ENCODE measurements at regions not wholly inside any gene's neighbourhood (a gene's known extent, or its start where the extent isn't known, plus 50 kb on each side); places are given as distances from the start of the nearest gene placed in this dataset.
"Not testable (repeated sequence)": the region's sequence is repeated elsewhere in the genome, so short reads cannot be mapped to it uniquely, and the experiment has no call there.

DNA sequence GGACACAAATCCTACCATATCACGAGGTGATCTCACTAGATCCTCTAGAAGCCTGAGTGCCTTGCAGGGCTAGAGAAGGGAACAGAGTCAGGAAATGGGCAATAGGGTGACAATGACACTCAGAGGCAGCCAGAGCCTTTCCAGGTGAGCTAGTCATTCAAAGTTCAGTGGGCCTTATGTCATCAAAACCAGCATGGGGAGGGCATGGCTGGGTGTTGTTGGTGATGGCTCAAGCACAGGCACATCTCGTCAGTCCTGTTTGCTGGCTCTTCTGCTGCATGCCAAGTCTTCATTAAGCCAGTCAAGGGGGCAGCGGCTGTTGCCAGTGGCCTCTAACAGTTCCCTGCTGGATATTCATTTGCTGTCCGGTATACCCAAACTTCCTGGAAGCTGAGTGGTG lies 99.6 kb upstream of the USP24 start:
- H3K27me3 Mint-ChIP-seq (ENCODE audit: low read depth) = peaks cover 5% of the 10 kb centered on the region
- no peak for ATAC-seq
- no peaks in the 10 kb centered on the region for H3K36me3 Mint-ChIP-seq (ENCODE audit: insufficient read depth)
- peaks cover 2% of the 10 kb centered on the region for H3K4me1 Mint-ChIP-seq (ENCODE audit: low read depth)
- no peak overlapping the region for H3K4me3 Mint-ChIP-seq
- no peak for DNase-seq
- H3K9me3 Mint-ChIP-seq = no peaks in the 10 kb centered on the region

DNA sequence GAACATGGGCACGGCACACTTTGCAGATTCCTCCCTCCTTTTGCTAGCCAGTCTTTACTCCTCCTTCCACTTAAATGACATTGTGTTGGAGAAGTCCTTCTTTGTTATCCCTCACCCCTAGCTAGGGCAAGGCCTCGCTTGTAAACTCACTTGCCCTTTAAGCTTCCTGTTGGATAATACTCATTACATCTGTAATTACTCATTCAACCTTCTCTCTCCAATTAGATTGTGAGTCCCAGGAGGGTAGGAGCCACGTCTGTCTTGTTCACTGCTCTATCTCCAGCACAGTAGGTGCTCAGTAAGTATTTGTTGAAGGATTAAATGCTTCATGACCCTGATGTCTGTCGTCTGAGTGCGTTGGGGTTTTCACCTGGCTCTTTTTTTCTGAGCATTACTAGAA lies 98.7 kb upstream of the USP24 start:
- H3K27me3 Mint-ChIP-seq (ENCODE audit: low read depth) = peaks cover 4% of the 10 kb centered on the region
- peaks cover 2% of the 10 kb centered on the region for H3K4me1 Mint-ChIP-seq (ENCODE audit: low read depth)
- DNase-seq (no peak), ATAC-seq (no peak)
- H3K4me3 Mint-ChIP-seq = no peak overlapping the region
- no peaks in the 10 kb centered on the region for H3K36me3 Mint-ChIP-seq (ENCODE audit: insufficient read depth)
- H3K9me3 Mint-ChIP-seq = no peaks in the 10 kb centered on the region

DNA sequence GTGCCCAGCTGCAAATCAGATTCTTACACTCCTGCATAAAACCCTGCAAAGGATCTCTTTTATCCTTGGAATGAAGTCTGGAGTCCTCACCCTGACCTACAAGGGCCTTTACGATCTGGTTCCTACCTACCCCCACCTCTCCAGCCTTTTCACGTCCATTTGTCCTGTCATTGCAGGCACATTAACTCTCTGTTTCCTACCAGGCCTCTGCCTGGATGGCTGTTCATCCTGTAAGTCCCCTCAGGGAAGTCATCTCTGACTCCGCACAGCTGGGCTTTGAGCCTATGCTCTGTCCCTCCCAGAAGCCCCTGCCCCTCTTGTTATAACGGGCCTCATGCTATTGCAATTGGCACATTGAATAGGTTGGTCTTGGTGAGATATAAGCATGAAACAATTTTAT lies 96.8 kb upstream of the USP24 start:
- no peaks in the 10 kb centered on the region for H3K36me3 Mint-ChIP-seq (ENCODE audit: insufficient read depth)
- DNase-seq (no peak), ATAC-seq (no peak)
- H3K4me3 Mint-ChIP-seq = no peak overlapping the region
- H3K4me1 Mint-ChIP-seq (ENCODE audit: low read depth) = peaks cover 1% of the 10 kb centered on the region
- H3K27me3 Mint-ChIP-seq (ENCODE audit: low read depth) = peaks cover 3% of the 10 kb centered on the region
- H3K9me3 Mint-ChIP-seq = no peaks in the 10 kb centered on the region

DNA sequence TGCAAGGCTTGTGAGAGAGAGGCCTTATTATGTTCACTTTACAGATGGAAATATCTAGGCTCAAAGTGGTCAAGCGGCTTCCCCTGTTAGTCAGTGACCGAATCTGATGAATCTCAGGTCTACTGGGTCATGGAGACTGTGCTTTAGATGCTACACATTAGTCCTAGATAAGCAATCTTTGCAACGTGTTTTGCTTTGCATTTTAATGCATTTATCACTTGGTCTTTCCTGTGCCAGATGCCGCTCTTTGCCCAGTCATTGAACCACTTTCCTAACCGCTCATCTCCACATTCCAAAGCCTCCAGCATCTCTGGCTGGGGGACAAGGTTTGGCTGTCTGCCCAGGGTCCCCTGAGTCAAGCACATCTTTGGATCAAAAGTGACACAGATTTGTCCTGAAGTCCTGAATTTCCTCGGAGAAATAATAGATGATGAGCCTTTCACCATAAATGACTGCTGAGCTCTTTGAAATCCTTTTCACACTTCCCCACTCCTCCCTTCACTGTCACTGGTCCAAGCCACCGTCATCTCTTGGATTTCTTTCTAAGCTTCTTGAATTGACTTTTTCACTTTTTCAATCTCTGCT lies 96.0 kb upstream of the USP24 start:
- H3K4me1 Mint-ChIP-seq (ENCODE audit: low read depth) = no peaks in the 10 kb centered on the region
- H3K27me3 Mint-ChIP-seq (ENCODE audit: low read depth) = peaks cover 2% of the 10 kb centered on the region
- no peak for DNase-seq
- no peaks in the 10 kb centered on the region for H3K9me3 Mint-ChIP-seq
- H3K36me3 Mint-ChIP-seq (ENCODE audit: insufficient read depth) = no peaks in the 10 kb centered on the region
- ATAC-seq = no peak
- no peak overlapping the region for H3K4me3 Mint-ChIP-seq

DNA sequence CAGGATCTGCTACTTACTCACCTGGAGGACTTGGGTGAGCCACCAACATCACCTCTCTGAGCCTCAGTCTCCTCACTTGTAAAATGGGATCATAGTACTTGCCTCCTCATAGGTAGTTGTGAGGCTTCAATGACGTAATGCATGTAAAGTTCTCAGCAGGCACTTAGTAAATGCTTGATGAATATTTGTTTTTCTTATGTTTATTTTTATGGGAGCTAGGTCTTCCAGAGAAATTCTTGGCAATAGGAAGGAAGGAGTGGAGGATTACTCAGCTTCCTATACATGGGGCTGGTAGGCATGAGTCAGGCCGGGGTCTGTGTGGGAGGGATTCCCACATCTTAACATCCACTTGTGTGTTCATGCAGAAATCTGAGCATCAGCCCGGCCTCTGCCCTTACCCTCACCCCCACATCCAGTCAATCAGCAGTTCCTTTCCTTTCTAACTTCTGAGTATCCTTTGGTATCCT lies 95.4 kb upstream of the USP24 start:
- Mint-ChIP-seq H3K9me3 (no peaks in the 10 kb centered on the region), H3K4me1 (ENCODE audit: low read depth) (no peaks in the 10 kb centered on the region), H3K36me3 (ENCODE audit: insufficient read depth) (no peaks in the 10 kb centered on the region), H3K4me3 (no peak overlapping the region), H3K27me3 (ENCODE audit: low read depth) (peaks cover 2% of the 10 kb centered on the region)
- ATAC-seq = no peak
- DNase-seq = no peak

DNA sequence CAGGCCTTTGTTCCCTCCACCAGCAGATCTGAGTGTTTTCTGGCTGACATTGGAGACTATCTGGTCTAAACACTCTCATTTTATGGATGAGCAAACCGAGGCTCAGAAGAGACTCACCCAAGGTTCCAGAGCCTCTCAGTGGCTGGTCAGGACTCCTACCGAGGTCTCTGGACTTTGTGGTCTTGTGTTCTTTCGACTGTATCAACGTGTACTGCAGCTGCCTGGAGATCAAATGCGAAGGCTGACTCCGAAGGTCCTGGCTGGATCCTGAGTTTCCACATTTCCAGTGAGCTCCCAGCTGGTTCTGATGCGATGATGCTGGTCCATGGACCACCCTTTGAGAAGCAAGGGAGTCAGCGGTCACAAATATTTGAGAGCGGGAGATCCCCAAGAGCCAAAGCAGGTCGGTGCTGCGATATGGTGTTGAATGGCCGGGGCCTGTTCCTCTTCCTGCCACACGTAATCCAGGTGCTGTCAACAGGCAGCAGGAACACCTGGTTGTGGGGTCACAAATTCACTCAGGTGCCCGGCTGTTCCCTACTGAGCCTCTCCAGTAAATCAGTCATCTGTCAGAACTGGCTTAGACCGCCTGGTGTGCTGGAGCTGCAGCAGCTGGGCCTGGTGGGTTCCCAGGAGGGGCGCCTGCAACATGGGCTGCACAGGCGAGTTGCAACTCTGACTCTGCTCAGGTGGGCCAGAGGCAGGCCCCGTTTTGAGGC lies 94.8 kb upstream of the USP24 start:
- H3K9me3 Mint-ChIP-seq = no peaks in the 10 kb centered on the region

DNA sequence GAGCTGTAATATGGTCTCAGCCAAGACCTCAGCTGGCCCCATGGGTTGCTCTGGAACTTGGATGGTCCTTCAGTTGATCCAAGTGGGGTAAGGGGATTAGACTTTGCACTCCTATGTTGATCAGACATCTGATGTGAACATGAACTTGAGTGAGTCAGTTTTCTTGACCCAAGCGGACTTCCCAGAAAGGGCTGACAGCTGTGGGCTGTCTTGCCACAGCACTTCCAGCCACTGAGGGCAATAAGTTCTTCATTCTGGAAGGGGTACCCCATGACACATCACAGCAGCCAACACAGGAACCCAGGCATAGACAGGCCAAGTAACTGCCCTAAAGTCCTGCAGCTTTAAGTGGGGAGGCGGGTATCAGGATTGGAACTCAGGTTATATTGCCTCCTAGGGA lies 93.9 kb upstream of the USP24 start:
- Mint-ChIP-seq H3K36me3 (ENCODE audit: insufficient read depth) (no peaks in the 10 kb centered on the region), H3K4me3 (no peak overlapping the region), H3K9me3 (no peaks in the 10 kb centered on the region), H3K27me3 (ENCODE audit: low read depth) (peaks cover 6% of the 10 kb centered on the region), H3K4me1 (ENCODE audit: low read depth) (no peaks in the 10 kb centered on the region)
- ATAC-seq (no peak), DNase-seq (no peak)

More for the DNA sequence above, 94.8 kb upstream of the USP24 start:
- Mint-ChIP-seq H3K36me3 (ENCODE audit: insufficient read depth) (no peaks in the 10 kb centered on the region), H3K4me1 (ENCODE audit: low read depth) (no peaks in the 10 kb centered on the region), H3K4me3 (no peak overlapping the region), H3K27me3 (ENCODE audit: low read depth) (peaks cover 6% of the 10 kb centered on the region)
- ATAC-seq (no peak), DNase-seq (no peak)

DNA sequence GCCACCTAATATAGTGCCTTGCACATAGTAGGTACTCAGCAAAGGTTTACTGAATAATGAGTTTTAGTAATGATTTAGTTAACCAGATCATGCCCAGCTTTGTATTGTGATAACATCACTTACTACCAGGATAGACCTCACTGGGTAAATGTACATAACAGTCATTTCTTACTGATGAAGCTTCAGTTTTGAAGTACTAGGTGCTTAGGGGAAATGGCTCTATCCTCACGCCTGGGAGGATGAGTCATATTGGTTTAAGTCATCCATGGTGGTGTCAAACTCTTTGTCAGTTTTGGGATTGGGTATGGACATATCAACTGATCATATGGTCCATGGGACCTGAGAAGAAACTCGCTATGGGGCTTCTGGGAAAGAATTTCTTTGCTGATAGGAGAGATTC lies 90.6 kb upstream of the USP24 start:
- no peak for DNase-seq
- Mint-ChIP-seq H3K27me3 (ENCODE audit: low read depth) (peaks cover 9% of the 10 kb centered on the region), H3K9me3 (no peaks in the 10 kb centered on the region), H3K36me3 (ENCODE audit: insufficient read depth) (no peaks in the 10 kb centered on the region), H3K4me1 (ENCODE audit: low read depth) (no peaks in the 10 kb centered on the region), H3K4me3 (no peak overlapping the region)
- no peak for ATAC-seq

DNA sequence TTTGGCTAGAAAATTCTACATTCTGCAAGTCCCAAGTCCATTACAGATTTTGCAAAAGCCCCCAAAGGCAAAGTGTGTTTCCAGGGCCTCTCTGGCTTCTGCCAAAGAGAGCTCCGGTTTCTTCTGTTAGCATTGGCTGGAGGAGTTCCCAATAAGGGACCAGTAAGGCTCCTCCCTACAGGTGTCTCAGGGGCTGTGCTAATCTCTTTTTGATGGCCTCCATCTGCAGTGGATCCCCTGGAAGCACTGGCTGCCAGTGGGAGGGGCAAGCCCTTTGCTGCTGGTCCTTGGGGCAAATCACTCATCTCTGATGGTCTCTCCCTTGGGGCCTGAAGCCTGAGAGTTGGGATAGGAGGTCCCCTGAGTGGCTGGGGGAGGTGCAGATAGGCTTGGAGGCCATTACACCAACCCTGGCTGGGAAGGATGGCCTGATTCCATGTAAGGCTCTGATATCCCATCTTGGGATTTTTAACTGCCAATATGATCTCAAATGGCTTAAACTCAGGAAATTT lies 89.1 kb upstream of the USP24 start:
- Mint-ChIP-seq H3K36me3 (ENCODE audit: insufficient read depth) (no peaks in the 10 kb centered on the region), H3K27me3 (ENCODE audit: low read depth) (peaks cover 9% of the 10 kb centered on the region), H3K9me3 (no peaks in the 10 kb centered on the region), H3K4me1 (ENCODE audit: low read depth) (no peaks in the 10 kb centered on the region), H3K4me3 (no peak overlapping the region)
- ATAC-seq (no peak), DNase-seq (no peak)

DNA sequence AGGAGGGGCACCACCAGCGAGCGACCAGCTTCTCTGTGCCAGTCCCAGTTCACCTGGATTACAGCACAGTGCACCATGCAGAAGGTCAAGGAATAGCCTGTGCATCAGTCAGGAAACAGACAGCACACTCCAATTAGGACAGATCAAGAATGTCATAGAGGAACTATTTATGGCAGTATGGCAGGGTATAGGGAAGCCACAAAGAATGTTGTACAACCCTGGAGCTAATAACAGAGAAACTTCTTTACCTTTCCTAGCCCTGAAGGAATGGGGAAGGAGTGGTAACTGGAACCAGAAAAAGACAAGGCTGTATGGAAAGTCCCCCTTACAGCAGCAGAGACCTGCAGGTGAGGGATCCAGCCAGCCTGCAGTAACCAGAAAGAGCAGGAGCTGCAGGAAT lies 87.8 kb upstream of the USP24 start:
- Mint-ChIP-seq H3K36me3 (ENCODE audit: insufficient read depth) (no peaks in the 10 kb centered on the region), H3K27me3 (ENCODE audit: low read depth) (peaks cover 7% of the 10 kb centered on the region), H3K4me1 (ENCODE audit: low read depth) (no peaks in the 10 kb centered on the region), H3K4me3 (no peak overlapping the region), H3K9me3 (no peaks in the 10 kb centered on the region)
- ATAC-seq (no peak), DNase-seq (no peak)

DNA sequence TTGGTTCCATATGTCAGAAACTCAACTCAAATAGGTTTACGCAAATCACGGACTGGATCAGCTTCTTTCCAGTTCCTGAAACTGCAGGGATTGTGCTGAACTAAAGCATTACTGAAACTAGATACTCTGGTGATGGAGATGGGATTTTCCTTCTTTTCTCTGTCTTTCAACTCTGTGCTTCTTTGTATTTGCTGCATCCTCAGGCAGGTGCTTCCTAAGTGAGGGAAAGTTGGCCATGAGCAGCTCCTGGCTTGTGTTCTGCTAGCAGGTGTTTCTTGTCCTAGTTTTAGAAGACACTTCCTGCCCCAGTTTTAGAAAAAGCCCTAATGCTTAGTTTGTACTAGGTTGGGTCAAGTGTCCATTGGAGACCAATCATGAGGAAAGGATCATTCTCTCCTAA lies 86.7 kb upstream of the USP24 start:
- Mint-ChIP-seq H3K4me1 (ENCODE audit: low read depth) (no peaks in the 10 kb centered on the region), H3K9me3 (no peaks in the 10 kb centered on the region), H3K36me3 (ENCODE audit: insufficient read depth) (no peaks in the 10 kb centered on the region), H3K27me3 (ENCODE audit: low read depth) (peaks cover 7% of the 10 kb centered on the region), H3K4me3 (no peak overlapping the region)
- ATAC-seq (no peak), DNase-seq (no peak)

DNA sequence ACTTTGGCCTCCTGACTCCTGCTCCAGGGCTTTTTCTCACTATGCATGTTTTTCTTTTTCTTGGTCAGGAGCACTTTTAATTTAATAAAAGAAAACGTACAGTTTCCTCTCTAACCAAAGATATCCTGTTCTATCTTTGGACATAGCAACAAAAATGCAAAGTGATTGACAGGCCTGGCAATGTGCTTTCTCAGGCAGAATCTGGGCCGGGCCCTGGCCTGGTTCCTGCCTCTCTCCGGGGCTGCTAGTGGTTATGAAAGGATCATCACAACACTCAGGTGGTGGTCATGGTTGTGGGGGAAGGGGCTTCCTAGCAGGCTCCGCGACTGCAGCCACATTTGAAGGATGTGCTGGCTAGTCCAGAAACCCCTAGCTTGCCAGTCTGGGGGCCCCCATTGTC lies 85.8 kb upstream of the USP24 start:
- ATAC-seq (no peak), DNase-seq (no peak)
- H3K27me3 Mint-ChIP-seq (ENCODE audit: low read depth) = peaks cover 8% of the 10 kb centered on the region
- no peaks in the 10 kb centered on the region for H3K36me3 Mint-ChIP-seq (ENCODE audit: insufficient read depth)
- H3K9me3 Mint-ChIP-seq = no peaks in the 10 kb centered on the region
- no peak overlapping the region for H3K4me3 Mint-ChIP-seq
- no peaks in the 10 kb centered on the region for H3K4me1 Mint-ChIP-seq (ENCODE audit: low read depth)

DNA sequence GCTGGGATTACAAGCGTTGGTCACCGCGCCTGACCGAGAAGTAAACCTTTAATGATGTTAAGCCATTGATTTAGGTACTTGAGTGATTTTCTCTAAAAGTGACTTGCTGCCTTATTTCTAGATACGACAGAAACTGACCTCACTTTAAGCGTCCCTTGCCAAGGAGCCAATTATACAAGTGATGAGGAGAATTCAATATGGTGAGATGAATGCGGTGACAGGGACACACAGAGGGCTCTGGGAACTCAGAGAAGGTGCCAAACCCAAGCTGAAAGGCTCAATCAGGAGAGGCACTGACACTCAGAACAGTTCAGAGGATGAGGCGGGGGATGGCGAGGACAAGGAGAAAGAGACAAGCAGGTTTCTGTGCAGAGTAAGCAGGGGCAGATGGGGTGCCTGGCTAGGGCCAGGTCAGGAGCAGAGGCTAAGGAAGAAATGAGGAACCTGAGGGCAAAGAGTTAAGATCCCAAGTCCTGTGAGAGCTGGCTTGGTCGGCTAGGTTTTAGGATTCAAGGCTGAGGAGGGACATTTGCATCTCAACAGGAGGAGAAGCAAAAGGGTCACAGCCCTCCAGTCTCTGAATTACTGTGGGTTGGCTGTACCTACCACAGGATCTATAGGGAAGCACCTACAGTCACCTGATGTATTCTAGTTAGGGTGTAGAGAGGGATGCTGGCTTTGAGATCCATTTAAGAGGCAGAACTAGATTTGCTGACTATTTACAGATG lies 83.2 kb upstream of the USP24 start:
- Mint-ChIP-seq H3K4me3 (no peak overlapping the region), H3K27me3 (ENCODE audit: low read depth) (peaks cover 14% of the 10 kb centered on the region), H3K36me3 (ENCODE audit: insufficient read depth) (no peaks in the 10 kb centered on the region), H3K9me3 (no peaks in the 10 kb centered on the region), H3K4me1 (ENCODE audit: low read depth) (no peaks in the 10 kb centered on the region)
- DNase-seq (no peak), ATAC-seq (no peak)

DNA sequence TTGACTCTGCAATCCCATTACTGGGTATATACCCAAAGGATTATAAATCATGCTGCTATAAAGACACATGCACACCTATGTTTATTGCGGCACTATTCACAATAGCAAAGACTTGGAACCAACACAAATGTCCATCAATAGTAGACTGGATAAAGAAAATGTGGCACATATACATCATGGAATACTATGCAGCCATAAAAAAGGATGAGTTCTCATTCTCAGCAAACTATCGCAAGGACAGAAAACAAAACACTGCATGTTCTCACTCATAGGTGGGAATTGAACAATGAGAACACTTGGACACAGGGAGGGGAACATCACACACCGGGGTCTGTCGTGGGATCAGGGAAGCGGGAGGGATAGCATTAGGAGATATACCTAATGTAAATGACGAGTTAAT lies 81.1 kb upstream of the USP24 start:
- not testable (repeated sequence) for H3K36me3 Mint-ChIP-seq (ENCODE audit: insufficient read depth); H3K9me3 Mint-ChIP-seq; H3K4me3 Mint-ChIP-seq; DNase-seq; H3K4me1 Mint-ChIP-seq (ENCODE audit: low read depth); ATAC-seq
- H3K27me3 Mint-ChIP-seq (ENCODE audit: low read depth) = peaks cover 19% of the 10 kb centered on the region

DNA sequence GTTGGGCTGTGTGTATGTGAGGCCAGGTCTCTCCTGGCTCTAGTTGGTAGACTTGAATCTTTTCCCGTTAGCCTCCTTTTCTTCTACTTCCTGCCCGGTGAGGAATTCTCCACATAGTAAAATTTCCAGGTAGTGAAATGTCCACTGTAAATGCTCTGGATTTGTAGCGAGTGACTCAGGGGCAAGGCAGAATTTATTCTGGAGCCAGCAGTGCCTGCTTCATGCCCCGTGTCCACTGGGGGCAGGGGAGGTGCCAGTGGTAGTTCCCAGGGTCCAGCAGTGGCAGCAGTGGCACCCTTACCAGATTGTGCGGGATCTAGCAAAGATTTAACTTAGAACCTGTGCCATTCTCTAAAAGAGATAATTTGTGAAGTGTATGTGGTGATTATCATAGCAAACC lies 74.5 kb upstream of the USP24 start:
- Mint-ChIP-seq H3K4me3 (no peak overlapping the region), H3K9me3 (no peaks in the 10 kb centered on the region), H3K4me1 (ENCODE audit: low read depth) (peaks cover 17% of the 10 kb centered on the region), H3K27me3 (ENCODE audit: low read depth) (peaks cover 19% of the 10 kb centered on the region), H3K36me3 (ENCODE audit: insufficient read depth) (no peaks in the 10 kb centered on the region)
- ATAC-seq (no peak), DNase-seq (no peak)
